K562 (cell line): ENCODE measurements at regions not wholly inside any gene's neighbourhood (a gene's known extent, or its start where the extent isn't known, plus 50 kb on each side); places are given as distances from the start of the nearest gene placed in this dataset.

Source experiments
- ATAC-seq: fragments of 200-7000 bp; cut with Tn5 transposase; 3 replicates; pipeline ENCODE4 v1.9.1; 2020; ENCODE audit warnings: moderate library complexity
- BruUV-seq: library from RNA; stranded (reverse); fragments of 400-500 nt; replicated peaks from 2 replicates; lab custom pipeline; 2021; lab: Mats Ljungman, UMichigan
- CTCF ChIA-PET: fragments of 300-600 bp; formaldehyde crosslinking; extraction: SDS; loops from one replicate; lab custom pipeline; 2021; ENCODE audit warnings: low intra/inter-chr PET ratio; lab: Yijun Ruan, JAX
- POLR2A ChIA-PET: fragments of 300-600, 350-650 bp; sonication (Branson Sonifier 250); formaldehyde crosslinking; extraction: SDS; loops from one replicate; lab custom pipeline; 2021; ENCODE audit warnings: antibody characterized with exemption, inconsistent platforms; lab: Yijun Ruan, JAX
- DNase-seq, 4 experiments: peaks; one replicate each; pipeline versions ENCODE4 v3.0.0 to v3.0.0-alpha.2; 2011 to 2018; ENCODE audit warnings: low spot score in 3 of 4, mixed read lengths in 3 of 4; ENCODE audit errors: extremely low read depth in 1 of 4
- FAIRE-seq: peaks from 2 replicates; lab custom pipeline; 2011; peaks lifted over from hg19 to GRCh38; lab: Jason Lieb, UNC
- H2AFZ ChIP-seq: 2 replicates; pipeline ENCODE4 v1.6.0; 2011; ENCODE audit warnings: low read depth, low read length, control low read depth, inconsistent platforms
- H3K27ac ChIP-seq: fragments of 200-600 bp; 3 replicates; pipeline ENCODE4 v1.8.0; 2011; ENCODE audit warnings: low read depth, mild to moderate bottlenecking, control low read depth, inconsistent platforms, low read length, moderate library complexity, mixed read lengths; ENCODE audit errors: extremely low read depth
- H3K27me3 ChIP-seq, 2 experiments: fragments of 300-600 bp in 1 of 2; 2 replicates in 1 of 2; 3 replicates in 1 of 2; pipeline versions ENCODE4 v1.6.0 to v1.8.0; 2011; ENCODE audit warnings: inconsistent platforms in 2 of 2, low read length in 2 of 2, mild to moderate bottlenecking in 1 of 2, mixed read lengths in 1 of 2, moderate library complexity in 1 of 2; ENCODE audit not compliant: control insufficient read depth in 2 of 2, insufficient read depth in 2 of 2
- H3K36me3 ChIP-seq: fragments of 300-600 bp; 3 replicates; pipeline ENCODE4 v1.8.0; 2011; ENCODE audit warnings: mild to moderate bottlenecking, low read length, inconsistent platforms; ENCODE audit not compliant: control insufficient read depth, insufficient read depth
- H3K4me1 ChIP-seq, 2 experiments: fragments of 200-600 bp in 1 of 2; replicated peaks in 1 of 2; 2 replicates in 1 of 2; 3 replicates in 1 of 2; pipeline versions ENCODE4 v1.5.1 to v1.8.0; 2011; ENCODE audit warnings: inconsistent platforms in 2 of 2, low read length in 2 of 2, mild to moderate bottlenecking in 1 of 2, mixed read lengths in 1 of 2, moderate library complexity in 1 of 2; ENCODE audit not compliant: control insufficient read depth in 2 of 2, insufficient read depth in 2 of 2
- H3K4me2 ChIP-seq: 2 replicates; pipeline ENCODE4 v1.6.1; 2011; ENCODE audit warnings: low read length, control low read depth, inconsistent platforms, mixed read lengths; ENCODE audit not compliant: insufficient read depth
- H3K4me3 ChIP-seq: fragments of 200-600 bp; sonication (generic), shearing (Covaris generic); 2 replicates; pipeline ENCODE4 v1.5.1; 2016; ENCODE audit warnings: control low read depth, inconsistent platforms
- H3K79me2 ChIP-seq: fragments of 200-600 bp; 3 replicates; pipeline ENCODE4 v1.8.0; 2011; ENCODE audit warnings: low read length, inconsistent platforms; ENCODE audit not compliant: control insufficient read depth, insufficient read depth
- H3K9ac ChIP-seq, 2 experiments: 2 replicates each; pipeline versions ENCODE4 v1.6.0 to v1.6.1; 2011; ENCODE audit warnings: low read depth in 2 of 2, low read length in 2 of 2, control low read depth in 1 of 2, inconsistent platforms in 1 of 2, mild to moderate bottlenecking in 1 of 2, mixed read lengths in 1 of 2; ENCODE audit not compliant: insufficient read depth in 1 of 2
- H3K9me1 ChIP-seq: one replicate; pipeline ENCODE4 v1.6.0; 2011; ENCODE audit warnings: inconsistent platforms, mild to moderate bottlenecking, low read length, moderate library complexity; ENCODE audit not compliant: control insufficient read depth, insufficient read depth
- H3K9me3 ChIP-seq: replicated peaks from 2 replicates; pipeline ENCODE4 v1.5.1; 2011; ENCODE audit warnings: low read depth, low read length, inconsistent platforms; ENCODE audit not compliant: control insufficient read depth, insufficient read depth
- H4K20me1 ChIP-seq: replicated peaks from 2 replicates; pipeline ENCODE4 v1.6.1; 2011; ENCODE audit warnings: low read length, inconsistent platforms, mixed read lengths; ENCODE audit not compliant: control insufficient read depth, insufficient read depth
- ATF1 ChIP-seq, 2 experiments: fragments of 450-650 bp in 1 of 2; IDR thresholded peaks; 2 replicates each; pipeline ENCODE4 v1.6.1; 2016; ENCODE audit warnings: missing compliant biosample characterization in 1 of 2, missing genetic modification characterization in 1 of 2
- ESRRA ChIP-seq: fragments of 450-650 bp; IDR thresholded peaks from 2 replicates; pipeline ENCODE4 v1.6.1; 2014; ENCODE audit warnings: low read depth, mild to moderate bottlenecking, moderate library complexity, borderline replicate concordance
- FOXK1 ChIP-seq: sonication (generic); formaldehyde crosslinking; IDR thresholded peaks from 2 replicates; pipeline ENCODE4 v1.8.0; 2022; ENCODE audit warnings: missing genetic modification reagents, mild to moderate bottlenecking, borderline replicate concordance
- MCM5 ChIP-seq: fragments of 450-650 bp; IDR thresholded peaks from 2 replicates; pipeline ENCODE4 v1.6.1; 2016; ENCODE audit warnings: low read depth
- NR4A1 ChIP-seq, 2 experiments: fragments of 250-450 bp in 1 of 2; fragments of 450-650 bp in 1 of 2; sonication (Bioruptor Pico) in 1 of 2; IDR thresholded peaks; 2 replicates each; pipeline versions ENCODE4 v1.4.0 to v1.6.1; 2016 to 2020; ENCODE audit warnings: mild to moderate bottlenecking in 2 of 2, missing compliant biosample characterization in 1 of 2, missing genetic modification characterization in 1 of 2, moderate library complexity in 1 of 2
- SMAD3 ChIP-seq: fragments of 450-650 bp; formaldehyde crosslinking; conservative IDR thresholded peaks from 2 replicates; pipeline ENCODE4 v1.4.0; 2020; ENCODE audit warnings: mild to moderate bottlenecking
- SNAPC5 ChIP-seq: fragments of 250-450 bp; sonication (Bioruptor Pico); IDR thresholded peaks from 2 replicates; pipeline ENCODE4 v1.8.0; 2021; ENCODE audit warnings: moderate library complexity, mild to moderate bottlenecking, inconsistent platforms
- SUPT5H ChIP-seq: fragments of 450-650 bp; IDR thresholded peaks from 2 replicates; pipeline ENCODE4 v1.6.1; 2016
- ZHX1 ChIP-seq: fragments of 150-350 bp; conservative IDR thresholded peaks from 2 replicates; pipeline ENCODE4 v1.6.1; 2014; ENCODE audit warnings: low read length
- ZNF583 ChIP-seq: fragments of 250-450 bp; sonication (Bioruptor Pico); IDR thresholded peaks from 2 replicates; pipeline ENCODE4 v1.4.0; 2020
- WGBS: fragments of 100-300 bp; shearing (Covaris generic); methylation state at CpG from one replicate; pipeline ENCODE4 v1.1.6; 2016; ENCODE audit warnings: low coverage, mixed read lengths; ENCODE audit not compliant: insufficient coverage; ENCODE audit errors: missing lambda C conversion rate; 5-methylcytosine and 5-hydroxymethylcytosine counted together
- in situ Hi-C: fragments of 300-500 bp; cut with MboI; formaldehyde crosslinking; loops from 4 replicates; pipeline ENCODE4 v1.15.0; 2018; ENCODE audit warnings: inconsistent platforms, mixed read lengths
- intact Hi-C: fragments of 100-400 bp; cut with micrococcal nuclease; formaldehyde crosslinking; loops from 2 replicates; pipeline ENCODE4 v1.14.2; 2022
- TF ChIP-seq, protein P1 (sequence below): fragments of 450-650 bp; formaldehyde crosslinking; IDR thresholded peaks from 2 replicates; pipeline ENCODE4 v1.4.0; 2022; ENCODE audit warnings: mild to moderate bottlenecking, moderate library complexity
- TF ChIP-seq, protein P2 (sequence below), 2 experiments: fragments of 450-650 bp; IDR thresholded peaks; 2 replicates each; pipeline ENCODE4 v1.6.1; 2016
- TF ChIP-seq, protein P3 (sequence below): sonication (generic); formaldehyde crosslinking; IDR thresholded peaks from 2 replicates; pipeline ENCODE4 v1.8.1; 2023; ENCODE audit warnings: mild to moderate bottlenecking, missing genetic modification reagents

- 2% methylated on average over 3 of the region's 3 CpGs for WGBS
- Histone ChIP-seq H3K9ac (no peak overlapping the region), H3K9me1 (no peaks in the 10 kb centered on the region), H3K27me3 (no peaks in the 10 kb centered on the region), H3K4me3 (no peak overlapping the region), H3K27ac (no peak overlapping the region), H4K20me1 (no peaks in the 10 kb centered on the region), H3K79me2 (no peaks in the 10 kb centered on the region), H3K9me3 (no peaks in the 10 kb centered on the region), H3K36me3 (no peaks in the 10 kb centered on the region), H2AFZ (no peak overlapping the region), H3K4me2 (no peak overlapping the region), H3K4me1 (no peaks in the 10 kb centered on the region)
- intact Hi-C loops (no loop called here), in situ Hi-C loops (no loop called here)
- BruUV-seq: no TSS peak
- FAIRE-seq (no peak), DNase-seq (no peak), ATAC-seq (no peak)
- no peak for TF ChIP-seq SUPT5H
- no peak for TF ChIP-seq MCM5
- no peak for TF ChIP-seq ESRRA
- no peak for TF ChIP-seq SNAPC5 (CRISPR knock-in tag)
- TF ChIP-seq, protein P1, sequence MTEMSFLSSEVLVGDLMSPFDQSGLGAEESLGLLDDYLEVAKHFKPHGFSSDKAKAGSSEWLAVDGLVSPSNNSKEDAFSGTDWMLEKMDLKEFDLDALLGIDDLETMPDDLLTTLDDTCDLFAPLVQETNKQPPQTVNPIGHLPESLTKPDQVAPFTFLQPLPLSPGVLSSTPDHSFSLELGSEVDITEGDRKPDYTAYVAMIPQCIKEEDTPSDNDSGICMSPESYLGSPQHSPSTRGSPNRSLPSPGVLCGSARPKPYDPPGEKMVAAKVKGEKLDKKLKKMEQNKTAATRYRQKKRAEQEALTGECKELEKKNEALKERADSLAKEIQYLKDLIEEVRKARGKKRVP (CRISPR knock-in tag): no peak
- no peak for TF ChIP-seq FOXK1 (CRISPR knock-in tag)
- TF ChIP-seq, protein P2, sequence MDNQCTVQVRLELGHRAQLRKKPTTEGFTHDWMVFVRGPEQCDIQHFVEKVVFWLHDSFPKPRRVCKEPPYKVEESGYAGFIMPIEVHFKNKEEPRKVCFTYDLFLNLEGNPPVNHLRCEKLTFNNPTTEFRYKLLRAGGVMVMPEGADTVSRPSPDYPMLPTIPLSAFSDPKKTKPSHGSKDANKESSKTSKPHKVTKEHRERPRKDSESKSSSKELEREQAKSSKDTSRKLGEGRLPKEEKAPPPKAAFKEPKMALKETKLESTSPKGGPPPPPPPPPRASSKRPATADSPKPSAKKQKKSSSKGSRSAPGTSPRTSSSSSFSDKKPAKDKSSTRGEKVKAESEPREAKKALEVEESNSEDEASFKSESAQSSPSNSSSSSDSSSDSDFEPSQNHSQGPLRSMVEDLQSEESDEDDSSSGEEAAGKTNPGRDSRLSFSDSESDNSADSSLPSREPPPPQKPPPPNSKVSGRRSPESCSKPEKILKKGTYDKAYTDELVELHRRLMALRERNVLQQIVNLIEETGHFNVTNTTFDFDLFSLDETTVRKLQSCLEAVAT (IDR thresholded peaks at IDR 0.05): no peak
- TF ChIP-seq, protein P3, sequence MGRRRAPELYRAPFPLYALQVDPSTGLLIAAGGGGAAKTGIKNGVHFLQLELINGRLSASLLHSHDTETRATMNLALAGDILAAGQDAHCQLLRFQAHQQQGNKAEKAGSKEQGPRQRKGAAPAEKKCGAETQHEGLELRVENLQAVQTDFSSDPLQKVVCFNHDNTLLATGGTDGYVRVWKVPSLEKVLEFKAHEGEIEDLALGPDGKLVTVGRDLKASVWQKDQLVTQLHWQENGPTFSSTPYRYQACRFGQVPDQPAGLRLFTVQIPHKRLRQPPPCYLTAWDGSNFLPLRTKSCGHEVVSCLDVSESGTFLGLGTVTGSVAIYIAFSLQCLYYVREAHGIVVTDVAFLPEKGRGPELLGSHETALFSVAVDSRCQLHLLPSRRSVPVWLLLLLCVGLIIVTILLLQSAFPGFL (CRISPR knock-in tag): no peak
- no peak for TF ChIP-seq ATF1 (CRISPR knock-in tag; IDR thresholded peaks at IDR 0.05)
- TF ChIP-seq ATF1 (tag; IDR thresholded peaks at IDR 0.05): no peak
- no peak for TF ChIP-seq SMAD3
- no peak for TF ChIP-seq ZNF583 (CRISPR knock-in tag)
- no peak for TF ChIP-seq ZHX1
- TF ChIP-seq NR4A1 (CRISPR knock-in tag; IDR thresholded peaks at IDR 0.05): no peak
- no peak for TF ChIP-seq NR4A1 (tag; IDR thresholded peaks at IDR 0.05)
- CTCF ChIA-PET: no interaction called here
- POLR2A ChIA-PET: no interaction called here
Measured at GRCh38 chr6:131470534-131470933, 102.5 kb upstream of the ARG1 start.
